CD4-positive, alpha-beta T cell treated with Interleukin-21 for 1 hour (primary cell): ENCODE measurements at regions not wholly inside any gene's neighbourhood (a gene's known extent, or its start where the extent isn't known, plus 50 kb on each side); places are given as distances from the start of the nearest gene placed in this dataset.

Experiments
- DNase-seq: peaks from one replicate; pipeline ENCODE4 v3.0.0-alpha.2; 2020

- DNase-seq, result no peak
These were observed 134.7 kb upstream of the TCERG1L start for GRCh38 chr10:131446171-131446570.

- no peak for DNase-seq
These were observed 136.7 kb upstream of the TCERG1L start for GRCh38 chr10:131448171-131448570.

- no peak for DNase-seq
These were observed 137.4 kb upstream of the TCERG1L start for GRCh38 chr10:131448883-131449282.

GRCh38 chr10:131450216-131450765, 138.8 kb upstream of the TCERG1L start:
- no peak for DNase-seq

GRCh38 chr10:131451407-131452015, 140.0 kb upstream of the TCERG1L start:
- no peak for DNase-seq

- DNase-seq, result no peak
These were observed 141.6 kb upstream of the TCERG1L start for GRCh38 chr10:131452926-131453720.

- peak; percentile 33 for DNase-seq
These were observed 142.5 kb upstream of the TCERG1L start for GRCh38 chr10:131453721-131454634.

- DNase-seq, result no peak
These were observed 144.9 kb upstream of the TCERG1L start for GRCh38 chr10:131456411-131456810.

GRCh38 chr10:131461093-131461492, 149.6 kb upstream of the TCERG1L start:
- no peak for DNase-seq

- no peak for DNase-seq
These were observed 153.3 kb upstream of the TCERG1L start for GRCh38 chr10:131464789-131465188.

- DNase-seq, result no peak
These were observed 158.0 kb upstream of the TCERG1L start for GRCh38 chr10:131469551-131469950.

GRCh38 chr10:131473645-131474044, 162.1 kb upstream of the TCERG1L start:
- no peak for DNase-seq

GRCh38 chr10:131474416-131474815, 162.9 kb upstream of the TCERG1L start:
- no peak for DNase-seq

GRCh38 chr10:131475043-131475442, 163.5 kb upstream of the TCERG1L start:
- no peak for DNase-seq

- DNase-seq, result no peak
These were observed 164.3 kb upstream of the TCERG1L start for GRCh38 chr10:131475803-131476202.

GRCh38 chr10:131477457-131478121, 166.1 kb upstream of the TCERG1L start:
- no peak for DNase-seq

- no peak for DNase-seq
These were observed 167.0 kb upstream of the TCERG1L start for GRCh38 chr10:131478377-131478989.

GRCh38 chr10:131480066-131480465, 168.5 kb upstream of the TCERG1L start:
- no peak for DNase-seq

GRCh38 chr10:131480861-131481260, 169.3 kb upstream of the TCERG1L start:
- no peak for DNase-seq

- no peak for DNase-seq
These were observed 174.2 kb upstream of the TCERG1L start for GRCh38 chr10:131485732-131486131.

GRCh38 chr10:131487822-131488221, 176.3 kb upstream of the TCERG1L start:
- DNase-seq, result no peak

GRCh38 chr10:131490991-131491594, 179.6 kb upstream of the TCERG1L start:
- DNase-seq, result no peak
